Endothelial cell (in vitro differentiated cells): ENCODE measurements at regions not wholly inside any gene's neighbourhood (a gene's known extent, or its start where the extent isn't known, plus 50 kb on each side); places are given as distances from the start of the nearest gene placed in this dataset.
"Not testable (repeated sequence)": the region's sequence is repeated elsewhere in the genome, so short reads cannot be mapped to it uniquely, and the experiment has no call there.

ENCODE experiments used
- DNase-seq: peaks from one replicate; pipeline ENCODE4 v3.0.0; 2021; ENCODE audit warnings: low spot score
- H3K27ac Mint-ChIP-seq: one replicate; pipeline ENCODE4 v1.8.0; 2021; ENCODE audit warnings: mixed read lengths, inconsistent platforms; ENCODE audit not compliant: unreplicated experiment
- H3K27me3 Mint-ChIP-seq: one replicate; pipeline ENCODE4 v1.8.0; 2021; ENCODE audit warnings: mild to moderate bottlenecking, moderate library complexity, mixed read lengths, inconsistent platforms; ENCODE audit not compliant: unreplicated experiment
- H3K36me3 Mint-ChIP-seq: one replicate; pipeline ENCODE4 v1.8.0; 2021; ENCODE audit warnings: mild to moderate bottlenecking, low read depth, mixed read lengths, inconsistent platforms; ENCODE audit not compliant: unreplicated experiment
- H3K4me1 Mint-ChIP-seq: one replicate; pipeline ENCODE4 v1.8.0; 2021; ENCODE audit warnings: mild to moderate bottlenecking, mixed read lengths, inconsistent platforms; ENCODE audit not compliant: unreplicated experiment
- H3K4me3 Mint-ChIP-seq: one replicate; pipeline ENCODE4 v1.8.0; 2021; ENCODE audit warnings: mild to moderate bottlenecking, mixed read lengths, inconsistent platforms; ENCODE audit not compliant: unreplicated experiment
- H3K9me3 Mint-ChIP-seq: one replicate; pipeline ENCODE4 v1.8.0; 2021; ENCODE audit warnings: mixed read lengths, inconsistent platforms; ENCODE audit not compliant: unreplicated experiment
- TF ChIP-seq, protein P1 (sequence below): fragments of 200-600 bp; sonication (generic); IDR thresholded peaks from one replicate; pipeline ENCODE4 v1.5.0; 2021; ENCODE audit warnings: antibody characterized with exemption; ENCODE audit not compliant: unreplicated experiment

- no peak for DNase-seq
- H3K27ac Mint-ChIP-seq: no peak overlapping the region
- peaks cover 4% of the 10 kb centered on the region for H3K36me3 Mint-ChIP-seq
- TF ChIP-seq, protein P1, sequence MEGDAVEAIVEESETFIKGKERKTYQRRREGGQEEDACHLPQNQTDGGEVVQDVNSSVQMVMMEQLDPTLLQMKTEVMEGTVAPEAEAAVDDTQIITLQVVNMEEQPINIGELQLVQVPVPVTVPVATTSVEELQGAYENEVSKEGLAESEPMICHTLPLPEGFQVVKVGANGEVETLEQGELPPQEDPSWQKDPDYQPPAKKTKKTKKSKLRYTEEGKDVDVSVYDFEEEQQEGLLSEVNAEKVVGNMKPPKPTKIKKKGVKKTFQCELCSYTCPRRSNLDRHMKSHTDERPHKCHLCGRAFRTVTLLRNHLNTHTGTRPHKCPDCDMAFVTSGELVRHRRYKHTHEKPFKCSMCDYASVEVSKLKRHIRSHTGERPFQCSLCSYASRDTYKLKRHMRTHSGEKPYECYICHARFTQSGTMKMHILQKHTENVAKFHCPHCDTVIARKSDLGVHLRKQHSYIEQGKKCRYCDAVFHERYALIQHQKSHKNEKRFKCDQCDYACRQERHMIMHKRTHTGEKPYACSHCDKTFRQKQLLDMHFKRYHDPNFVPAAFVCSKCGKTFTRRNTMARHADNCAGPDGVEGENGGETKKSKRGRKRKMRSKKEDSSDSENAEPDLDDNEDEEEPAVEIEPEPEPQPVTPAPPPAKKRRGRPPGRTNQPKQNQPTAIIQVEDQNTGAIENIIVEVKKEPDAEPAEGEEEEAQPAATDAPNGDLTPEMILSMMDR: no peak
- H3K4me3 Mint-ChIP-seq: no peak overlapping the region
- peaks cover 3% of the 10 kb centered on the region for H3K27me3 Mint-ChIP-seq
- no peaks in the 10 kb centered on the region for H3K4me1 Mint-ChIP-seq
- H3K9me3 Mint-ChIP-seq: peaks cover 8% of the 10 kb centered on the region
These were observed 305.8 kb upstream of the CLEC14A start for GRCh38 chr14:38561657-38562056.

DNA sequence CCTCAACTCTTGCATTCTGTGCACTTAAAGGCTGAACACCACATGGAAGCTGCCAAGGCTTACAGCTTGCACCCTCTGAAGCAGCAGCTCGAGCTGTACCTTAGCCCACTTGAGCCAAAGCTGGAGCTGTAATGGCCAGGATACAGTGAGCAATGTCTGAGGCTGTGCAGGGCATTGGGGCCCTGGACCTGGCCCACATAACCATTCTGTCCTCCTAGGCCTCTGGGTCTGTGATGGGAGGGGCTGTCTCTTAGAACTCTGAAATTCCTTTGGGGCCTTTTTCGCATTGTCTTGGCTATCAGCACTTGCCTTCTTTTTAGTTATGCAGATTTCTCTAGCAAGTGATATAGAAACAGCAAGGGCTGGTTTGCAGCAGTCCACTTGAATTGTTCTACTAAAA is 303.8 kb upstream of the CLEC14A start:
- TF ChIP-seq, protein P1: no peak
- no peak overlapping the region for H3K27ac Mint-ChIP-seq
- no peak overlapping the region for H3K4me3 Mint-ChIP-seq
- H3K36me3 Mint-ChIP-seq: peaks cover 4% of the 10 kb centered on the region
- peaks cover 3% of the 10 kb centered on the region for H3K27me3 Mint-ChIP-seq
- no peak for DNase-seq
- no peaks in the 10 kb centered on the region for H3K4me1 Mint-ChIP-seq
- H3K9me3 Mint-ChIP-seq: peaks cover 8% of the 10 kb centered on the region

DNA sequence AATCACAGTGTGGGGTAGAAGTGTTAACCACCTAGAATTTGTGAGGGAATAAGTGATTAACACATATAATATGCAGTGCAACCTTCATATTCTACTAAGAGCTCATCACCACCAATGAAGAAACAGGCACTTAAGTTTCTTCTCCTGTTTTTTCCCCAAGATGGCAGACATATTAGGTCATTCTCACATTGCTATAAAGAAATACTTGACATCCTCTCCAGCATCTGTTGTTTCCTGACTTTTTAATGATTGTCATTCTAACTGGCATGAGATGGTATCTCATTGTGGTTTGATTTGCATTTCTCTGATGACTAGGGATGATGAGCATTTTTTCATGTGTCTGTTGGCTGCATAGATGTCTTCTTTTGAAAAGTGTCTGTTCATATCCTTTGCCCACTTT is 301.5 kb upstream of the CLEC14A start:
- H3K27ac Mint-ChIP-seq, H3K4me1 Mint-ChIP-seq, H3K9me3 Mint-ChIP-seq, H3K4me3 Mint-ChIP-seq, H3K27me3 Mint-ChIP-seq, DNase-seq, H3K36me3 Mint-ChIP-seq: not testable (repeated sequence)

DNA sequence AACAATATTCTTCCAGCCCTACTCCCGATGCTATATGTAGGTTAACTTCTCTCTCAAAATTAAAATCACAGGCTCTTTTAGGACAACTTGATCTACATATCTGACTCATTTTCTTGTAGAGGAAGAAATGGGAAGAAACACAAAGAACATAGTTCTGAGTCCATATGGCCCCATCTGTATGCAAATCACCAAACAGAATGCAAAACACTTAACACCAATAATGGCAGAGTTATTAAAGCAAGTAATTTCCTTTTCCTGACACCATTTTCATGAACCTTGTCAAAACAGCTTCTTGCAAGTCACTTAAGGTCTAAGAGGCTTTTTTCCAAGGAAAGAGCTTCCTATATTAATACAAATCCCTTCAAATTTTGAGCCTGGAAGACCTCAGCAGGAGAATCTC is 300.4 kb upstream of the CLEC14A start:
- H3K27me3 Mint-ChIP-seq: peaks cover 3% of the 10 kb centered on the region
- H3K4me3 Mint-ChIP-seq: no peak overlapping the region
- H3K27ac Mint-ChIP-seq: no peak overlapping the region
- no peaks in the 10 kb centered on the region for H3K4me1 Mint-ChIP-seq
- TF ChIP-seq, protein P1: no peak
- no peak for DNase-seq
- peaks cover 8% of the 10 kb centered on the region for H3K9me3 Mint-ChIP-seq
- peaks cover 4% of the 10 kb centered on the region for H3K36me3 Mint-ChIP-seq

DNA sequence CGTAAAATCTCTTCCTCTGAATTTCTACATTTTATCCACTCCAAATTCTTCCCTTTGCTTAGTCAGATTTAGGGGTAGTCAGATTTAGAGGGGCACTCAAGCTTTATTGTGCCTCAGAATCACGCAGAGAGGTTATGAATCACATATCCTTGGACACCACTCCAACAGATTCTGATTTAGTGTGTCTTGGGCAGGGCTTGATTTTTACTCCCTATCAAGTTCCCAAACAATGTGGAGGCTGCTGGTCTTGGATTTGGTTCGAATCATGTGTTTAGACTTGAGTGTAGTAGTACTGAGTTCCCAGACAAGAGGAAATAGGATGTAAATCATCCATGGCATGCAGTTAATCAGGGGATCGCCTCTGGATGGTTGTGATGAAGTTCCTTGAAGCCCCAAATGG is 298.1 kb upstream of the CLEC14A start:
- no peaks in the 10 kb centered on the region for H3K9me3 Mint-ChIP-seq
- H3K4me3 Mint-ChIP-seq: no peak overlapping the region
- no peaks in the 10 kb centered on the region for H3K36me3 Mint-ChIP-seq
- H3K4me1 Mint-ChIP-seq: no peaks in the 10 kb centered on the region
- DNase-seq: no peak
- H3K27me3 Mint-ChIP-seq: no peaks in the 10 kb centered on the region
- TF ChIP-seq, protein P1: no peak
- no peak overlapping the region for H3K27ac Mint-ChIP-seq

DNA sequence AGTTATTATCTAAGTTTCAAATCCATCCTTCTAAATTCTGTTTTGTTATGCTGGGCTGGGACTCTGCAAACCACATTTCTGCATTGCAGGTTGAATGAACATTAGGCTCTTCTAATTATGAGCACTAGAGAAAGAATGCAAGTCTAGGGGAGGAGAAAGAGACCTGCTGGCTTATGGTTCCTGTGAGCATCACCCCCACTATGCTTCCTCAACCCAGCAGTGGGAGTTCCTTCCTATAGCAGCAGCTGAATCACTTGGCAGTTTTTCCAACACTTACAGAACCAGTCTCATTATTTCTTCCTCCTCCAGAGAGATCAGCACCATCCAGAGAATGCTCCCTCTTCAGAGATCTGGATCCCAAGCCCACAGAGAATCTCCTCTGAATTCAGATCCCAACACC is 297.7 kb upstream of the CLEC14A start:
- Mint-ChIP-seq H3K27me3 (no peaks in the 10 kb centered on the region), H3K36me3 (no peaks in the 10 kb centered on the region), H3K9me3 (no peaks in the 10 kb centered on the region), H3K27ac (no peak overlapping the region), H3K4me3 (no peak overlapping the region), H3K4me1 (no peaks in the 10 kb centered on the region)
- TF ChIP-seq, protein P1: no peak
- no peak for DNase-seq
